Left lobe of liver (tissue), 2 donors: ENCODE measurements at regions not wholly inside any gene's neighbourhood (a gene's known extent, or its start where the extent isn't known, plus 50 kb on each side); places are given as distances from the start of the nearest gene placed in this dataset.

ENCODE experiments used
- ATAC-seq: fragments of 200-7000 bp; cut with Tn5 transposase; one replicate; pipeline ENCODE4 v1.9.1; 2020; ENCODE audit warnings: mild to moderate bottlenecking, moderate library complexity
- DNase-seq: peaks from one replicate; pipeline ENCODE4 v3.0.0-alpha.2; 2020; ENCODE audit warnings: low spot score
- donor health status: DM: no; HTN: no; CAD: no; lungs with moderate emphysema.
- donor health status: DM: no; HTN: yes; CAD: no.

DNA sequence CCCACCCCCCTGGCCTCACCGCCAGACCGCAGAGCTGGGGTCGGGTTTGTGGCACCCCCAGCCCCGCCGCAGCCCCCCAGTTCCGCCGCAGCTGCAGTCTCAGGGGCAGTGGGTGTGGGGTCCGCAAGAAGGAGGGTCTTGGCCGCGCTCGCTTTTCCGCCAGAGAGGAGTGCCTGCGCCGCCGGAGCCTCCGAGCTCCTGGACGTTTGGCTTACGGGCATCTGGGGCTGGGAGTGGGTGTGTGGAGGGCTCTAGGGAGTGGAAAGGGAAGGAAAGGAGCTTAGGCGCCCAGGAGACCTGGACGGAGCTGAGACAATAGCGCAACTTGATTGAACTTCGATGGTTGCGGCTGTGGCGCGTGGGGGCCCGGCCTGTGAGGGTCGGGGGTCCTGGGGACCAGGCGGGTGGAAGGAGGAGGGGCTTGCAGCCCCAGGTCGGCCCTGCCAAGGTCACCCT, 88.8 kb upstream of the IPO9 start:
- DNase-seq: no peak
- peak; percentile 23 for ATAC-seq

DNA sequence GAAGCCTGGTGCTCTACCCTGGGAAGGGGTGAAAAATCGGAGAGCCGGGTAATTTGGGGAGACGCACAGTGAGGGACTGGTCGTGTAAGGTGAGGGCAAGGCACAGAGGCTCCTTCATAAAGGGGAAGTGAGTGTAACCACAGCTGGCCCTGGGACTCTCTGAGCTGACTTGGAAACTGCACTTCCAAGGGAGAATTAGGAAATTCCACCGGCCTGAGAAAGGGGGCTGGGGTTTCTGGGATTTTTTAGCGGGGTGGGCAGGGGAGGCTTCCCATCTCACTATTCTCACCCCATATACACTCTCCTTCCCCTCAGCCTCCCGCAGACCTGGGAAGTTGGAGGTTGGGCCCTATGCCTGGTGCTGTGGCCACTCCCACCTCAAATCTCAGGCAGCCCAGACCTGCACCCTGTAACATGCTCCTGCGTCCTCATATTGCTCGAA, 88.3 kb upstream of the IPO9 start:
- DNase-seq (no peak), ATAC-seq (peak; percentile 32)

DNA sequence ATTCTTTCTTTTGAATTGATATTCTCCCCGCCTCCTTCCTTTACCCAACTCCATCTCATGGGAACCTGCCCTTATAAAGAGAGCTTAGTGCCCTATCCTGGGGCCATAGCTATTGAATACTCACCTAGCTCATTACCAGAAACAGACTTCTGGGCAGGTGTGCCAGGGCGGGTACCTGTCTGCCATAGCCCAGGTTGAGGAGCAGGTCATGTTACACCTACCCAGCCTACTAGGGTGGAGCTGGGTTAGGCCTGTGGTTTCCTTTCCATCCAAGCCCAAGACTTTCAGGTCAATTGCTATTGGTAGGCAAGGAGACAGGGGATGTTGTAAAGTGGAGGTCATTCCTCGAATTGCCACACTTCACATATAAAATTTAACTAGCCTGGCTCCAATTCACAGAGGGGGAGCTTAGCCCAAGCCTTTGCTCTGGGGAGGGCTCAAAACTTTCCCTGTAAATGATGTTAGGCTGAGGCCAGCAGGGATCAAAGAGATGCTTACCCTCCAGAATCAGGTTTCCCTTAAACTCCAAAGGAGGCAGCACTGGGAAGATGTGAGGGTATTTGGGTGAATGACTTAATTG, 87.1 kb upstream of the IPO9 start:
- no peak for ATAC-seq
- DNase-seq: no peak

DNA sequence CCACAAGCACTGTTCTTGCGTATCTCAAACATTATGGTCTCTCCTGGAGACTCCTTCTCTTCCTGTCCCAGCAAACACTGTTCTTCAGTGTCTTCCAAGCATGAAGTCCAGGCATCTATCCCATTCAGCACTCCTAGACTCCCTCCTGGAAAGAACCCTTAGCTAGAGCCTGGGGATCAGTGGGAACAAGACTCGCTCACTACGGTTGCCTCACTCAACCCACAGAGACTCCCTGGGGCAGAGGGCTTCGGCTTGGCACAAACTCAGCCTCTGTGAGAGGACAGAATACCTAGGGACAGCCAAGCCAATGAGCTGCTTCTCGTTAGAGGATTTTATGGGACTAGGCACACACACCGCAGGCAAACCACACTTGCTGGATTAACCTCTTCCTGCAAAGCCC, 86.5 kb upstream of the IPO9 start:
- no peak for ATAC-seq
- DNase-seq: no peak

DNA sequence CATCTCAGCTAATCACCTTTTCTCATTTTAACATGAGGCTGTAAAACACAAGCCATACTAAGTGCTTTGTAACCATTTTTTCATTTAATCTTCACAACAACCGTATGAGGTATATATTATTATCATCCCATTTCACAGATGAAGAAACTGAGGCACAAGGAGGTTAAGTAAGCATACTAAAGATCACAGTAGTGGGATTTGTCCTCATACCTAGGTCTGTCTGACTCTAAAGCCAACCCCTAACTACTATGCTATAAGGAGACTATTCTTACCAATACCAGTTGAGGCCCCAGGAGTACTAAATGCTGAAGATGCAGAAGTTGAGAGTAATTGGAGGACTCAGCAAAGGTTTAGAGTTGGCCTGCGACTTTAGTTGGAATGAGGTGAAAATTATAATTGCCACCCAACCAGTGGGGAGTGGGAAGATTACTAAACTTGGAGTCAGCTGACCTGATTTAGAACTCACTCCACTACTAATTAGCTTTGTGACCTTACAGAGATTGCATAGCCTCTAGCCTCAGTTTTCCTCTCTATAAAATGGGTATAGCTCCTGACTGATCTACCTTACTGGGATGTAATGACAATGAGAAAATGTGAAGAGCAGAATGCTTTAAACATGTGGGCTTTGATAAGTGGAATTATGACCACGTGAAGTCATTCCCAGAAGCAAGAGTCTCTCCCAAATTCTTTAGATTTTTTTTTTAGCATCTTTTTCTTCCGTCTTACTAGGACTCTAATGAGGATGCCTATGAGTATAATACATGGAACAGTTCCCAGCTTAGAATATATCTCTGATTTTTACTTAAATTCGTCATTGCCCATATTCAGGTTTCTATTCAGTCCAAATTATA, 85.8 kb upstream of the IPO9 start:
- DNase-seq (no peak), ATAC-seq (no peak)

DNA sequence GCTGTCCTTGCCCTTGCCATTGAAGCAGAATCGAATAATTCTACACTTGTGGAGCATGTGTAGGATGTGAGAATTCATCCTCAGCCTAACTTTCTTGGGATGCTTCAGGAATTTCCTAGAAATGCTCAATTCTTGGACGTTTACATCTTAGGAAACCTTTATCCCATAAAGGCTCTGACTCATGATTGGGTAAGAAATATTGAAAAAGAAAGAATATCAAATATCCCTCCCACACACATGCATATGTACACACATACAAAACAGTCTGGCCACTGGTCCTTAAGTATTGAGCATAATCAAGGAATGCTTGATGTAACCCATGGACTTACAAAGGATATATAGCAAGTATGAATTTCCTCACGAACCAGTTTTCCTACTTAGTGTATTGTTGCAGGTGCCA, 83.9 kb upstream of the IPO9 start:
- no peak for DNase-seq
- ATAC-seq: no peak

DNA sequence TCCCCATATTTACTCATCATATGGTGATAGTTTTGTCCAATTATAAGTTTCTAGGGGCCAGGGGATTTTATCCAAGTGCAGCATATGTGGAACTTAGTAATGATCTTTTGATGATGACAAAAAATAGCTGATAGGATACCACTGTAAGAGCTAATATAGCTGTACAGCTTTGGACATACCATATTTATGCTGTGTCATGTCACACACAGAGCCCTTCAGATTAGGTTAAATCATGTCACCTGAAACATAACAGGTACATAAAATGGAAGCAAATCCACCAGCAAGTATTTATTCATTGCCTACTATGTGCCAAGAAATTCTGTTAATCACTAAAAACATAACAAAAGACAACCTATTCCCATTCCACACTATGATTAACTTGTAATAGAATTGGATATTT, 82.8 kb upstream of the IPO9 start:
- no peak for ATAC-seq

DNA sequence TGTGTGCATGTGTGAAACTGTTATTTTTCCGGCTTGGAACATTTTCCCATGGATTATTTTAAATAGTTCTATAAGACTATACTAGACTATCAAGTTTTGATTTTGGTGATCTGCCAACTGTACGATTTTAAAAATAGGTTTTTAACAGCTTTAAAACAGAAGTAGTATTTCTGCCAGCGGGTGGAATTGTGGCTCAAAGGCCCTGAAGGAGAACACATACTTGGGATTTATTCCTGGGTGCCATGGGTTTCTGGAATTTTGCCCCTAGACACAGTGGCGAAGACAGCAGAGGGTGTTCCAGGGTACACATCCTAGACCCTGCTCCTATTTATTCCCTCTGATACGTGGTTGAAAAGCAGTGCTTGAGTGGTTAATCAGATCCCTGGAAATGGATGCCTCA, 81.7 kb upstream of the IPO9 start:
- ATAC-seq (no peak), DNase-seq (no peak)

More for the DNA sequence above, 82.8 kb upstream of the IPO9 start:
- DNase-seq: no peak

DNA sequence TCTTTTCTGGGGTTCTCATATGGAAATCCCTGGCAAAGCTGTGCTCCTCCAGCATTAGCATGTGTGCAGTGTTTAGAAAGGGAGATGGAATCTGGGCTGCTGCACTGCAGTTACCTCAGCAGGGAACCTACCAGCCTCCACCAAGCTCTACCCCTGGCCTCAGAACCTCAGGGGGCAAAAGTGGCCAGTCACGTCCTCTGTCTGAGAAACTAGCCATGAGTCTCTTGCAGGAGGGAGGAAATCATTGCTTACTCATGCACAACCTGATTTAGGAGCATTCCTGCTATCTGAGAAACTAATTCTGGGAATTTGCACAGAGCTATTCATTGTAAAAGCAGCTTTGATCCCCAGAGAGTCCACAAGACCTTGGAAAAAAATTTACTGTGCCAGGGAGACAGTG, 80.6 kb upstream of the IPO9 start:
- ATAC-seq: no peak
- no peak for DNase-seq

DNA sequence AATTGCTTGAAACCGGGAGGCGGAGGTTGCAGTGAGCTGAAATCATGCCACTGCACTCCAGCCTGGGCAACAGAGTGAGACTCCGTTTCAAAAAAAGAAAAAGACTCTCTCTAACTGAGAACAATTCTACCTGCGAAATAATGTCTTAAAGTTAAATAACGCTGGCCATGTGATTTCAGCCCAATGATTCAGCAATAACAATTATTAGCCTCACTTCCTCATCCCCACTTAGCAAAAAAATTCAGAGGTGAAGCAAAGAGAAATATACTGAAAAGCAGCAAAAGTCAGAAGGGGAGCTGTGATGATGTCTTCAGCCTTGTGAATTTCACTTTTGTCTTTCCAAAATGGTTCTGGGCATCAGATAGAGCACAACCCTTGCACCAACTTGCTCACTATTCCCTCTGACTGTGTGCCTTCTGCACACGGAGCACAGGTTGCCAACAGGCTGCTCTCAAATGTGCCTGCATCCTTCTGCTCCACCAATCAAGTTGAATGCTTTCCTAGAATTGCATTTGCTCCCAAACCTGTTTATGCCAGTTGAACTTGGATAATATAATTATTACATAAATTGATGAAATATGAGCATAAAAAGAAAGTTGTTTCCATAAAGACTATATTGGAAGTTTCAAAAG, 79.8 kb upstream of the IPO9 start:
- ATAC-seq (no peak), DNase-seq (no peak)

DNA sequence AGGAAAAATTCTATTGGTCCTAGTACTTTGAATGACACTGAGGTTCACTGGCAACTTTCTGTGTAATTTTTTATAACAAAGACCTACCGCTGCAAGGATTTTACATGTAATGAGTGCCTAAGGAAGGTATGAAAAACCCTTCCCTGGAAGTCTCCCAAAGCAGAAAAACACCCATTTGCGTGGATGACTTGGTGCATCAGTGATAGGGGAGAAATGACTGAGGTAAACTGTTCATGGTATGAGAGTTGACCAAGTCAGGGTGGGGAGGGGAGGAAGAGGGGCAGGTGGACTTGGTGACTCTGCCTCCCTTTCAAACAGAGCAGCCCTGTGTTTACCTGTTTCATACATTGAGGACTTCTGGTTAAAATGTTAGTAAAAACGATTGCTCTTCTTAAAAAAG, 78.8 kb upstream of the IPO9 start:
- no peak for ATAC-seq

DNA sequence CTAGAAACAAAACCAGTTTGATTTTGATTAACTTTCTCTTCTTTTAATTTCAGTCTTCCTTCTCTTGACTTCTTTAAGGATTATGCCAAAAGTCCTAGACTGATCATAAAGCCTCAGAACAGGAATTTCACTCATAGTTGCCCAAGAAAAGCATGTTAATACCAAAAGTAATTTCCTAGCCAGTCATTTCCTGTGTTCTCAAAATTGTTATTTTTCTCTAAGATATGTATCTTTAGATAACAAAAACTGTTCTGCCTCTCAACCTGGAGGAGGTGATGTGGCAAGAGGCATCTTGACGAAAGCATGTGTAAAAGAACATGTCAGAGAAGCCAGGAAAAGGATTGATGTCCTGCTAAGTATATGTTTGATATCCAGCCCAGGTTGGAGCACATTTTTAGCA, 78.0 kb upstream of the IPO9 start:
- DNase-seq: no peak
- ATAC-seq: no peak

More for the DNA sequence above, 78.8 kb upstream of the IPO9 start:
- DNase-seq: no peak

DNA sequence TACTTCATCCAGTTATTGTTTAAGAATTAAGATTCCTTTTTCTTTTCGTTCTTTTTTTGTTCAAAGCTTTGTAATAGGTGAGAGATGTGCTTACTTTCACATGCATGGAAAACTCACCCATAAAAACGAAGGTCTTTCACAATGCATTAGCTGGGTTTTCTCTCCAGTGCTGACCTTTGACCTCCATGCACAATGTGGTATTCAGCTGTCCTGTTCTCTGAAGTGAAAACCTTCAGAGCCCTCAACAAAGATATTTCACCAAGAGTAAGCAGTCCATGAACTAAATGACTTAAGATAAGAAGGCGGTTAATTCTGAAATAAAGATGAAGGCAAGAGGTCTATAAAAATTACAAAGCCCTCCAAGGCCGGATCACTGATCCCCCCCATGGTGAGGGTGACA, 77.1 kb upstream of the IPO9 start:
- no peak for ATAC-seq
- DNase-seq: no peak

DNA sequence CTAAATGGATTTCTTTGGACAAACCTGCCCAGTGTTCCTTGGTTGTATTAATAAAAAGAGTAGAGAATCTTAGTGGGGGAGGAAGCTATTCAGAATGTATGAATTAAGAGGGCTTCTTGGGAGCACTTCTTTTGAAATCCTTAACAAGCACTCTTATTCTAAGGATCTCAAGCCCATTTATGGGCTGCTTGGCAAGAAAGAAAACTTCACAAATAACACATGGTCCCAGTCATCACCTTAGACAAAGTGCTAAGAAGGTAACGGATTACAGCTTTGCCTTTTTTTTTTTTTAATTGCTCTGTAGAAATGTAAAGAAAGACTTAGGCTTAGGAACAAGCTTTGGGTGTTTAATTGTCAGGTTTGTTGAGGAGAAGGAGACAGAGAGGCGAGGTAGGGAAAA, 76.6 kb upstream of the IPO9 start:
- DNase-seq (no peak), ATAC-seq (no peak)

DNA sequence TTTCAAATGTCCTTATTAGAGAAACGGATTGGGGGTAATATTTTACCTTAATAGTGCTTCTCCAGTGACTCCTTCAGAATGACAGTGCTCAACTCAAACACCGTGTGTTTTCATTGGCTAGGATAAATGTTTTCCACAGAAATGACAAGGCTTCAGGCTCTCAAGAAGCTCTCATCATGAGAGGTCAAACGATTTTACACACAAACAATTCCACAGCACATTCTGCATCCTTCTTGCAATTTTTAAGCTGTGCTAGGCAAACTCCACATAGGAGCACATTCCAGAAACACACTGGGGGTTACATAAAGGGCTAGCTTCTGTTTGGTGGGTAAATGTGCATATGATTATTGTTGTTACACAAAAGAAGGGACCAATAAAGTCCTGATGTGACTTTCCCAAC, 75.5 kb upstream of the IPO9 start:
- ATAC-seq: no peak
- no peak for DNase-seq

DNA sequence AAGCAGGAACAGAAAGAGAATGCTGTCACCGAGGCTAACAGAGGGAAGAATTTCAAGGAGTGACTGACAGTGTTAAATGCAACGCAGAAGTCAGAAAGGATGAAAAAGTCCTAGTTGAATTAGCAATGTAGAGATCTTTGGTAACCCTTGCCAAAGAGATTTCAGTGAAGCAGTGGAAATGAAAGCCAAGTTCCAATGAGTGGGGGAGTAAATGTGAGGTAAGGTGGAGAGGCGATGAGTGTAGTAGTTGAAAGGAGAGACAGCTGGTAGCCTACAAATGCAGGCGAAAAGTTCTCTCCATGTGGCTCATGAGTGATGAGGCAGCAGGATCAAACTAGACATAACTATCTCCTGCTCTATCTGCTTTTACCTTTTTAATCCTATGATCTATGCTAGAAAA, 74.6 kb upstream of the IPO9 start:
- DNase-seq: no peak
- ATAC-seq: no peak

DNA sequence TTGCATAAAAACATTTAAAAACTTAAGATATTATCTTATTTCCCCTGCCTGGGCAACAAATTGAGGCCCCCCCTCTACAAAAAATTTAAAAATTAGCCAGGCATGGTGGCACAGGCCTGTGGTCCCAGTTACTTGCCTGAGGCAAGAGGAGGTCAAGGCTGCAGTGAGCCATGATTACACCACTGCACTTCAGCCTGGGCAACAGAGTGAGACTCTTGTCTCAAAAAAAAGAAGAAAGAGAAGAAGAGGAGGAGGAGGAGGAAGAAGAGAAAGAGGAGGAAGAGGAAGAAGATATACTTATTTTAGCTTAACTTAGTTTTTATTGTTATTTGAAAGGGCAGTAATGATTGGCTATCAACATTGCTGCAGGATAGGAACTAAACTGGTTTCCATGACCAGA, 73.8 kb upstream of the IPO9 start:
- ATAC-seq: no peak

DNA sequence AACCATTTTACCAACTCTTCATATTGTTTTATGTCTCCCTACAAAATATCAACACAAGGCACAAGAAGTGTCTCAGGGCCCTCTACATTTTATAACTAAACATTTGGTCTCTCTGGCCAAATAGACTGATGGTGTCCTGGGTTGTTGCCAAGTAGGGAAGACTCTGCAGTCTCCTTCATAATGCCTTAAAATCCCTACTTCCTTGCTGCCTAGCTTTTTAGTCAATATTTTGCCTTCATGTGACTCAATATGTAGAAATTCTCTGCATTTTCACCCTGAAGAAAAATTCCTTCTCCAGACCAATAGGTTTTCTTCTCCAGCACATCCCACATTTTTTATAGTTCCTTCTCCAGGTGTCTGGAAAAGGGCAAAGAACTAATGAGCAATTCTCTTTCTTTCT, 72.6 kb upstream of the IPO9 start:
- DNase-seq: no peak
- no peak for ATAC-seq

More for the DNA sequence above, 73.8 kb upstream of the IPO9 start:
- no peak for DNase-seq

DNA sequence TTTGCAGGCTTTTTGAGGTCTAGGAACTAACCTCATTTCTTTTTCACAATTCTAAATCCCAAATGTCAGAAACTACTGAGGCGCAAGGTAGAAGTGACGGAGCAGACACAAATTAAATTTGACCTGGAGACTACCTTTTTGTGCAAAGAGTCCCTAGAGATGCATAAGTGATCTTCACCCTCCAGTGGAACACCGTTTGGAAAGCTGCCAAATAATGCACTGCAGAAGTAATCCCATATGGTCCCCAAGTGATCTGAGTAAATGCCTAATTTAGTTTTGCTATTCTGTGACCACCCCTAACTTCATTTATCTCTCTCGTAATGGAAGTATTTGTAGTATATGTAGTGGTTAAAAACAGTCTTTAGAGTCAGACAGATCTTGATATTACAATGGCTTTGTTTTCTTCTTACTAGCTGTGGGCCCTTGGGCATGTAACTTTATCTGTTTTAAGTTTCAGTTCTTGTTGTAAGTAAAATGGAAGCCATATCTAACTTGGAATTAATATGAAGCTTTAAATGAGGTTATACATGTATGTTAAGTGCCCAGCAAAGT, 70.4 kb upstream of the IPO9 start:
- DNase-seq (no peak), ATAC-seq (no peak)

DNA sequence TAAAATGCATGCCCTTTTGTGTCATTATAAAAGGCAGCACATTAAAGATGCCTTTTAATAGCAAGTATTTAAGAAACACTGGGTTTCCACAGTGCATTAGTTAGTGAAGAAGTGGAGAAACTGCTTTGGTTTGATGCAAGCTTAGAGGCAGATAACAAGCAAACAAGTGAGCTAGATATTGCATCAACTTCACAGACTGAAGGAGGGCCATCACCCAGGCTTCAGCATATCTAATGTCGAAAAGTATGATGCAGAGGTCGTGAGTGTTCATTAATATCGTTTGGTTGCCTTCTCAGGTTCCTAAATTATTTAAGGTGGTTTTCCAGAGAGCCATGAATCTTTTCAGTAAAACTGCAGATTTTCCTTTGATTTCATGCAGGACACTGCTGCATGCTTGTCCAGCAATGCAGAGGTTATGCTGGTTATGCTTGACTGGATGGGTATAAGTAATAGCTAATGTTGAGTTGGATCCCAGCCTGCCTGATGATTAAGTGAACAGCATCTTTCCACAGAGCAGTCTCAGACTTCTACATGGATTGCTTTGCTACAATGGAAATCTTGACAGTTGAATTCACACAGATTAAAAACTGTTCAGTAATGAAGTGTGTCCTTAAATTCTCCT, 69.7 kb upstream of the IPO9 start:
- DNase-seq: no peak
- no peak for ATAC-seq

DNA sequence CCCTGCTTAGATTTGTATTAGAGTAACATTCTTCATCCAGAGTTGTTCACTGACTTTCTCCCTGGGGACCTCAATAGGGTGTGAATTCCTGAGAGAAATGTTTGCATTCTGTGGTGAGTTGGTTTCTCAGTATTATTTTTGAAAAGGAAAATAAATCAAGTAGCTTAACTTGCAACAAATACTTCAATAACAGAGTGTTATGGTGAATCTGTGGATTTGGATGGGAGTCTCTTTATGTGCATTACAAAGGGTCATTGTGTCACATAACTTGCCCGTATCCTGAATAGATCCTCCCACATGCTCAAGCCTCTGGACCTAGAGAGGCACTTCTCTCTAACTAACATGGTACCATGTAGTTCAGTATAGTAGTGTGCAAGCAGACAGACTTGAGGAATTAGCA, 68.4 kb upstream of the IPO9 start:
- no peak for ATAC-seq
- no peak for DNase-seq
